Mammary epithelial cell (primary cell): ENCODE measurements at regions not wholly inside any gene's neighbourhood (a gene's known extent, or its start where the extent isn't known, plus 50 kb on each side); places are given as distances from the start of the nearest gene placed in this dataset.

Experiments
- EZH2 ChIP-seq: IDR thresholded peaks from 2 replicates; pipeline ENCODE4 v1.6.1; 2012; ENCODE audit warnings: low read length, inconsistent platforms, borderline replicate concordance
- TF ChIP-seq, protein P1 (sequence below), 2 donors: IDR thresholded peaks in 1 of 2; conservative IDR thresholded peaks in 1 of 2; 2 replicates each; pipeline ENCODE4 v1.5.1; 2011 to 2012; ENCODE audit warnings: inconsistent platforms in 2 of 2, low read length in 2 of 2, mild to moderate bottlenecking in 2 of 2, control low read depth in 1 of 2, low read depth in 1 of 2; ENCODE audit not compliant: insufficient read depth in 1 of 2; ENCODE audit errors: extremely low read depth in 1 of 2

DNA sequence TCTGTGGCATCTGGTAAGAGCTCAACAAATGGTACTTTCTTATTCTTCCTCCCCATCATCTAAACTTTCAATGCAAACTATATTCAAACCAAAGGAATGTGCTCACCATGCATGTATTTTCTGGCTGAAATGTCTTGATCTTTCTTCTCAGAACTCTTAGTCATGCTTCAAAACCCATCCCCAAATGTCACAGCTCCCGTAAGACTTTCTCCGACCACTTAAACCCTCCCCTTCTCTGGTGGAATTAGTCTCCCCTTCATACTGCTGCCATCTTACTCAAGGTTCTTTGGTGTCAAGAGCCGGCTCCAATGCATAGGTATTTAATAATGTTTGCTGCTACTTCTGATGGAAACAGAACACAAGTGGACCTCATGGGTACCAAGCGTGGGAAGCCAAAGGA, 538.1 kb downstream of the MATN1 start:
- TF ChIP-seq, protein P1, sequence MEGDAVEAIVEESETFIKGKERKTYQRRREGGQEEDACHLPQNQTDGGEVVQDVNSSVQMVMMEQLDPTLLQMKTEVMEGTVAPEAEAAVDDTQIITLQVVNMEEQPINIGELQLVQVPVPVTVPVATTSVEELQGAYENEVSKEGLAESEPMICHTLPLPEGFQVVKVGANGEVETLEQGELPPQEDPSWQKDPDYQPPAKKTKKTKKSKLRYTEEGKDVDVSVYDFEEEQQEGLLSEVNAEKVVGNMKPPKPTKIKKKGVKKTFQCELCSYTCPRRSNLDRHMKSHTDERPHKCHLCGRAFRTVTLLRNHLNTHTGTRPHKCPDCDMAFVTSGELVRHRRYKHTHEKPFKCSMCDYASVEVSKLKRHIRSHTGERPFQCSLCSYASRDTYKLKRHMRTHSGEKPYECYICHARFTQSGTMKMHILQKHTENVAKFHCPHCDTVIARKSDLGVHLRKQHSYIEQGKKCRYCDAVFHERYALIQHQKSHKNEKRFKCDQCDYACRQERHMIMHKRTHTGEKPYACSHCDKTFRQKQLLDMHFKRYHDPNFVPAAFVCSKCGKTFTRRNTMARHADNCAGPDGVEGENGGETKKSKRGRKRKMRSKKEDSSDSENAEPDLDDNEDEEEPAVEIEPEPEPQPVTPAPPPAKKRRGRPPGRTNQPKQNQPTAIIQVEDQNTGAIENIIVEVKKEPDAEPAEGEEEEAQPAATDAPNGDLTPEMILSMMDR (conservative IDR thresholded peaks at IDR 0.05 in 1 of 2, IDR thresholded peaks at IDR 0.05 in 1 of 2; ENCODE audit: extremely low read depth in 1 of 2, insufficient read depth in 1 of 2, low read depth in 1 of 2, low read length in 2 of 2) = no peak
- TF ChIP-seq EZH2 = no peak
